Frontal cortex (tissue), 3 donors: ENCODE measurements at regions not wholly inside any gene's neighbourhood (a gene's known extent, or its start where the extent isn't known, plus 50 kb on each side); places are given as distances from the start of the nearest gene placed in this dataset.
"Not testable (repeated sequence)": the region's sequence is repeated elsewhere in the genome, so short reads cannot be mapped to it uniquely, and the experiment has no call there.

Source experiments
- DNase-seq, 2 donors: peaks; one replicate each; pipeline ENCODE4 v3.0.0; 2012; ENCODE audit warnings: low spot score in 2 of 2
- FAIRE-seq: peaks from 2 replicates; lab custom pipeline; 2012; peaks lifted over from hg19 to GRCh38; lab: Jason Lieb, UNC
- donor health status: control.
- donor health status: control.
- donor health status: control.

DNA sequence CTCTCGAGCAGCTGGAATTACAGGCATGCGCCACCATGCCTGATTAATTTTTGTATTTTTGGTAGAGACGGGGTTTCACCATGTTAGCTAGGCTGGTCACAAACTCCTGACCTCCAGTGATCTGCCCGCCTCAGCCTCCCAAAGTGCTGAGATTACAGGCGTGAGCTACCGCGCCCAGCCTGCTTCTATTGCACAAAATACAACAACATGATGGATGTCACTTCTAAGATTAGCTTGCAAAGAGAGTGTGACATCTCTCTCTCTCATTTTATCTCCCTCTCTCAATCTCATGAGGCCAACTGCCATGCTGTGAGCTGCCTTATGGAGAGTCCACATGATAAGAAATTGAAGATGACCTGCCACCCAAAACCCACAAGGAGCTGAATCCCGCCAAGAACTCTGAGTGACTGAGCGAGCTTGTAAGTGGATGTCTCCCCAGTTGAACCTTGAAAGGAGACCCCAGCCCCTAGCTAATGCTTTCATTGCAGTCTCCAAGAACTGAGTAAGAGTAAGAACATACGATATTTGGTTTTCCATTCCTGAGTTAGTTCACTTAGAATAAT, 458.5 kb downstream of the RBFOX1 start:
- DNase-seq, result no peak
- no peak for FAIRE-seq

DNA sequence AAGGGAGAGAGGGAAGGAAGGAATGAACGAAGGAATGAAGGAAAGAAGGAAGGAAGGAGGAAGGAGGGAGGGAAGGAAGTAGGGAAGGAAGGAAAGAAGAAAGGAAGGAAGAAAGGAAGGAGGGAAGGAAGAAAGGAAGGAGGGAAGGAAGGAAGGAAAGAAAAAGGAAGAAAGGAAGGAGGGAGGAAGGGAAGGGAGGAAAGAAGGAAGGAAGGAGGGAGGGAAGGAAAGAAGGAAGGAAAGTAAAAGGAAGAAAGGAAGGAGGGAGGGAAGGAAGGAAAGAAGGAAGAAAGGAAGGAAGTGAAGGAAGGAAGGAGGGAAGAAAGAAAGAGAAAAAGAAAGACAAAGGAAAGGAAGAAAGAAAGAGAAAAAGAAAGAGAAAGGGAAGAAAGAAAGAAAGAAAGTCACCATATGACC, 442.4 kb downstream of the RBFOX1 start:
- DNase-seq, result no peak
- FAIRE-seq, result no peak

DNA sequence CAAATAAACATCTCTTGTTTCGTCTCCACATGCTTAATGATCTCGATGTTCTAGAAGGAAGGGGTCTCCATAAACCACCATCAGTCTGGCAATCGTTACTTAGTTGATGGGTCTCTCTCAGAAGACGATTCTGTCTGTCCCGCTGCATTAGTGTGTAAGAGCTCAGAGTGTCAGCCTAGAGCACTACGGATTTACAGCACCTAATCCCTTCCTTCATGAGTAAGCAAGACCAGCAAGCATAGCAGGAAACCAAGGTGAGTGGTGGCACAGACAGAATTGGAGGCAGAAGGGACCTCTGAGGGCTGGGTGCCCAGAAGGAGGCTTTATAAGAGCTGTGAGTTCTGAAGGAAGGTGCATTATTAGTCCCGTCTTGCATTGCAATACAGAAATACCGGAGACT, 440.1 kb downstream of the RBFOX1 start:
- no peak for DNase-seq
- no peak for FAIRE-seq

DNA sequence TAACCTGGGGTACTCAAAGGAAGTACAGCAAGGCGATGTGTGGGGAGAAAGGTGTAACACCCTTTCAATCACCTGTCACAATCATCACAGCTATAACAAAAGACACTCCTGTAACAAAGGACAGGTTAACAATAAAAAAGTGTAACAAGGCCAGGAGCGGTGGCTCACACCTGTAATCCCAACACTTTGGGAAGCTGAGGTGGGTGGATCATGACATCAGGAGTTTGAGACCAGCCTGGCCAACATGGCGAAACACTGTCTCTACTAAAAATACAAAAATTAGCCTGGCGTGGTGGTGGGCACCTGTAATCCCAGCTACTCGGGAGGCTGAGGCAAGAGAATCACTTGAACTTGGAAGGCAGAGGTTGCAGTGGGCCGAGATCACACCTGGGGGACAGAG, 436.4 kb downstream of the RBFOX1 start:
- FAIRE-seq, DNase-seq: not testable (repeated sequence)

DNA sequence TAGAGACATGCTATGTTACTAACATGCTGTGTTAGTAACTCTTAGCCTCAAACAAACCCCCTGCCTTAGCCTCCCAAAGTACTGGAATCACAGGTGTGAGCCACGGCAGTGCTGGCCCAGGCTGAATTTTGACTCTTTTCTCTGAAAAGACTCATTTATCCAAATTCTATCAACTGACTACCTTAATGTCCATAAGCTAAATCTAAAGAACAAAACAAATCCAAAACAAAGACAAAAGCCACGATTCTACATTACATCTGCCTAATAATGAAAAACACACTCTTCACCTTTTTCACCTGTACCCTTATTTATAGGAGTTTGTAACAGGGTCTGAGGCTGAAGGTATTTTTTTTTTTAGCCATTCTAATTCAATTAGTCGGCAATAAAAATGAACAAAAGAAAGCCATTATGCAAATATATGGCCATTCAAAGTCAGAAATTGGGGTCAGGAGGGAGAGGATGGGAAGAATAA, 432.5 kb downstream of the RBFOX1 start:
- FAIRE-seq (no peak), DNase-seq (no peak)

DNA sequence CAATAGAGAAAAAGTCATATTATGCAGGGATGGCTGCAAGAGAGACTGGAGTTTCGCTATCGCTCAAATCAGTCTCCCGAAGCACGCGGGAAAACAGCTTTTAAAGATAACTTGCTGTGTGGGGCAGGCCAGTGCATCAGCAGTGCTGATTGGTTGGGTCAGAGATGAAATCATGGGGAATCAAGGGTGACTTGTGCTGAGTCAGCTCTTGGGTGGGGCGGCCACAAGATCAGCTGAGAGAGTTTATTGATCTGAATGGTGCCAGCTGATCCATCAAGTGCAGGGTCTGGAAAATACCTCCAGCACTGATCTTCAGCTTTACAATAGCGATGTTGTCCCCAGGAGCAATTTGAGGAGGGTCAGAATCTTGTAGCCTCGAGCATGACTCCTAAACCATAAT, 430.5 kb downstream of the RBFOX1 start:
- DNase-seq, result no peak
- FAIRE-seq, result no peak
